GM12875 (cell line): ENCODE measurements at regions not wholly inside any gene's neighbourhood (a gene's known extent, or its start where the extent isn't known, plus 50 kb on each side); places are given as distances from the start of the nearest gene placed in this dataset.

Source experiments
- H3K4me3 ChIP-seq: one replicate; pipeline ENCODE4 v1.5.1; 2011; ENCODE audit warnings: low read depth, low read length, control low read depth
- CTCF ChIP-seq: IDR thresholded peaks from 2 replicates; pipeline ENCODE4 v1.5.1; 2011; ENCODE audit warnings: low read depth, mild to moderate bottlenecking, control low read depth, inconsistent platforms, low read length, moderate library complexity, borderline replicate concordance; ENCODE audit not compliant: insufficient read depth

GRCh38 chr6:104253236-104253635 is 606.5 kb downstream of the HACE1 start:
- no peak for TF ChIP-seq CTCF
- no peak overlapping the region for H3K4me3 ChIP-seq

- no peak for TF ChIP-seq CTCF
- H3K4me3 ChIP-seq = no peak overlapping the region
These were observed 607.4 kb downstream of the HACE1 start for GRCh38 chr6:104252276-104252675.

- H3K4me3 ChIP-seq = no peak overlapping the region
- no peak for TF ChIP-seq CTCF
These were observed 608.1 kb downstream of the HACE1 start for GRCh38 chr6:104251651-104252050.

GRCh38 chr6:104240865-104241264 is 618.9 kb downstream of the HACE1 start:
- H3K4me3 ChIP-seq = no peak overlapping the region
- no peak for TF ChIP-seq CTCF

- no peak overlapping the region for H3K4me3 ChIP-seq
- TF ChIP-seq CTCF = no peak
These were observed 619.7 kb downstream of the HACE1 start for GRCh38 chr6:104239971-104240370.

- no peak overlapping the region for H3K4me3 ChIP-seq
- no peak for TF ChIP-seq CTCF
These were observed 630.7 kb downstream of the HACE1 start for GRCh38 chr6:104229057-104229456.

- no peak overlapping the region for H3K4me3 ChIP-seq
- no peak for TF ChIP-seq CTCF
These were observed 632.2 kb downstream of the HACE1 start for GRCh38 chr6:104227508-104227907.
